Left ventricle myocardium inferior (tissue), 1 donor: ENCODE measurements at regions not wholly inside any gene's neighbourhood (a gene's known extent, or its start where the extent isn't known, plus 50 kb on each side); places are given as distances from the start of the nearest gene placed in this dataset.

ENCODE experiments used
- DNase-seq: peaks from one replicate; pipeline ENCODE4 v3.0.0-alpha.2; 2020
- H3K27ac ChIP-seq: fragments of 200-600 bp; replicated peaks from 2 replicates; pipeline ENCODE4 v1.8.0; 2021
- H3K27me3 ChIP-seq: fragments of 200-600 bp; 2 replicates; pipeline ENCODE4 v1.8.0; 2021; ENCODE audit warnings: low read depth
- H3K36me3 ChIP-seq: fragments of 200-600 bp; 2 replicates; pipeline ENCODE4 v1.8.0; 2021
- H3K4me1 ChIP-seq: fragments of 200-600 bp; 2 replicates; pipeline ENCODE4 v1.8.0; 2021
- H3K4me3 ChIP-seq: fragments of 200-600 bp; 2 replicates; pipeline ENCODE4 v1.8.0; 2021; ENCODE audit warnings: mild to moderate bottlenecking, moderate library complexity
- H3K9me3 ChIP-seq: fragments of 200-600 bp; replicated peaks from 2 replicates; pipeline ENCODE4 v1.8.0; 2021
- CTCF ChIP-seq: fragments of 200-600 bp; IDR thresholded peaks from 2 replicates; pipeline ENCODE4 v1.8.0; 2021; ENCODE audit warnings: antibody characterized with exemption, mild to moderate bottlenecking, borderline replicate concordance
- intact Hi-C: fragments of 100-400 bp; cut with micrococcal nuclease; formaldehyde crosslinking; loops from one replicate; pipeline ENCODE4 v1.11.0; 2022
- donor health status: DM: no; HTN: yes; CAD: no; lungs with severe emphysema.

- no peaks in the 10 kb centered on the region for H3K9me3 ChIP-seq
These were observed 86.7 kb downstream of the CCDC185 start for GRCh38 chr1:223479718-223480425.

DNA sequence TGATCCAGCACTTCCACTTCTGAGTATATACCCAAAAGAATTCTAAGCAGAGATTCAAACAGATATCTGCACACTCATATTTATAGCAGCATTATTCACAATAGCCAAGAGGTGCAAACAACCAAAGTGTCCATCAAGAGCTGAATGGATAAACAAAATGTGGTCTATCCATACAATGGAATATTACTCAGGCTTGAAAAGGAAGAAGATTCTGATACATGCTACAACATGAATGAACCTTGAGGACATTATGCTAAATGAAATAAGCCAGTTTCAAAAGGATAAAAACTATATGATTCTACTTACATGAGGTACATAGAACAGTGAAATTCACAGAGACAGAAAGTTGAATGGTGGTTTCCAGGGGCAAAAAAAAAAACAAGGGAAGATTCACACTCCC lies 88.9 kb downstream of the CCDC185 start:
- Histone ChIP-seq H3K4me3 (no peak overlapping the region), H3K4me1 (no peaks in the 10 kb centered on the region), H3K27ac (no peak overlapping the region), H3K36me3 (no peaks in the 10 kb centered on the region), H3K27me3 (peaks cover 88% of the 10 kb centered on the region), H3K9me3 (no peaks in the 10 kb centered on the region)
- DNase-seq = no peak
- no peak for TF ChIP-seq CTCF
- intact Hi-C loops = no loop called here

More at GRCh38 chr1:223479718-223480425, 86.7 kb downstream of the CCDC185 start:
- intact Hi-C loops = no loop called here
- H3K4me3 ChIP-seq = no peak overlapping the region
- H3K4me1 ChIP-seq = no peaks in the 10 kb centered on the region
- no peak for DNase-seq
- no peaks in the 10 kb centered on the region for H3K36me3 ChIP-seq
- peaks cover 83% of the 10 kb centered on the region for H3K27me3 ChIP-seq
- TF ChIP-seq CTCF = no peak
- H3K27ac ChIP-seq = no peak overlapping the region

DNA sequence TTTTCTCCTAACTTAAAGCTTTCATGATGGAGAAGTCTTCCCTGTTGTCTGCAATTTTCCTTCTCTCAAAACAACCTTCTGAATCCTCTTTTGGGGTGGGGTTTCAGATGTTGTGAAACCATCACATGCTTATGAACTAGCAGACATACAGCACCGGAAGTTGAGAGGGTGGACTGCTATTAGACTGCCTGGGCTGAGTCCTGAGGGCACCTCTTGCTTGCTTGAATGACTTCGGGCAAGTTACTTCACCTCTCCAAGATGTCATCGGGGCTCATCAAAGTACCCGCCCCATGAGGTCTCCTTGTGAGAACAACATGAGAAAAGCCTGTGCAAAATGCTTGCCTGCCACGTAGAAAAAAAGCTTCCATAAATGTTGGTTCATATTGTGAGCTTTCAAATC lies 89.6 kb downstream of the CCDC185 start:
- intact Hi-C loops = no loop called here

GRCh38 chr1:223483511-223483910 lies 90.3 kb downstream of the CCDC185 start:
- intact Hi-C loops = no loop called here
- Histone ChIP-seq H3K27ac (no peak overlapping the region), H3K4me3 (no peak overlapping the region), H3K9me3 (no peaks in the 10 kb centered on the region), H3K4me1 (no peaks in the 10 kb centered on the region), H3K27me3 (peaks cover 81% of the 10 kb centered on the region), H3K36me3 (no peaks in the 10 kb centered on the region)
- no peak for TF ChIP-seq CTCF
- no peak for DNase-seq

More for the DNA sequence above, 89.6 kb downstream of the CCDC185 start:
- Histone ChIP-seq H3K27me3 (peaks cover 88% of the 10 kb centered on the region), H3K9me3 (no peaks in the 10 kb centered on the region), H3K4me1 (no peaks in the 10 kb centered on the region), H3K27ac (no peak overlapping the region), H3K36me3 (no peaks in the 10 kb centered on the region), H3K4me3 (no peak overlapping the region)
- DNase-seq = no peak
- TF ChIP-seq CTCF = no peak

GRCh38 chr1:223486366-223486765 lies 93.2 kb downstream of the CCDC185 start:
- Histone ChIP-seq H3K27me3 (peaks cover 63% of the 10 kb centered on the region), H3K4me1 (no peaks in the 10 kb centered on the region), H3K27ac (no peak overlapping the region), H3K9me3 (no peaks in the 10 kb centered on the region), H3K4me3 (no peak overlapping the region), H3K36me3 (no peaks in the 10 kb centered on the region)
- TF ChIP-seq CTCF = no peak
- DNase-seq = no peak
- intact Hi-C loops = no loop called here
